Heart left ventricle (tissue), 13 donors: ENCODE measurements at regions not wholly inside any gene's neighbourhood (a gene's known extent, or its start where the extent isn't known, plus 50 kb on each side); places are given as distances from the start of the nearest gene placed in this dataset.

Experiments
- CTCF ChIP-seq, 12 donors: fragments of 200-600 bp; sonication (generic) in 4 of 12; IDR thresholded peaks; one replicate each; pipeline versions ENCODE4 v1.5.0 to v1.8.0; 2018 to 2022; ENCODE audit warnings: antibody characterized with exemption in 12 of 12, mild to moderate bottlenecking in 5 of 12
- POLR2A ChIP-seq, 2 donors: fragments of 450-650 bp; IDR thresholded peaks; one replicate each; pipeline ENCODE4 v1.6.1; 2017; ENCODE audit warnings: antibody characterized with exemption in 2 of 2, mild to moderate bottlenecking in 2 of 2, moderate library complexity in 2 of 2
- donor health status: ischemic (EF 13 %, LVEDD 7.1; RV severe dilation, severe dysfunction).
- donor health status: DM: no; HTN: yes; CAD: no.
- donor health status: DM: no; HTN: no; CAD: no.
- donor health status: ischemic (EF 25% LVEDD 6.9; RV normal size, moderate dysfunction).
- donor health status: ischemic (EF 25% LVEDD 5.7; RV mildly dilated, moderate dysfunction).
- donor health status: ischemic (EF 35%, LVEDD 5.7; RV mildly dilated, moderate dysfunction).
- donor health status: nonischemic (EF 11% LVEDD 7.7; RV severe dilation, severe dysfunction).
- donor health status: DM: yes; HTN: yes; CAD: no.
- donor health status: PGD.
- donor health status: ischemic (EF 29% LVEDD 5.4; RV normal size, mild dysfunction).
- donor health status: nonischemic (EF 23%, LVEDD 6.1; RV moderate dilation, normal function).

- TF ChIP-seq CTCF (IDR thresholded peaks at IDR 0.05) (no peak), POLR2A (IDR thresholded peaks at IDR 0.05) (no peak)
Observed at GRCh38 chr15:86021281-86022264, 58.1 kb upstream of the AGBL1 start.
